ENCODE measurements at regions not wholly inside any gene's neighbourhood (a gene's known extent, or its start where the extent isn't known, plus 50 kb on each side); places are given as distances from the start of the nearest gene placed in this dataset.

- TF ChIP-seq GATA2 (IDR thresholded peaks at IDR 0.05; ENCODE audit: low read depth, low read length) = no peak
- TF ChIP-seq GATA3 (IDR thresholded peaks at IDR 0.05; ENCODE audit: low read depth, low read length) = no peak
These were observed 369.7 kb downstream of the MATN1 start for GRCh38 chr1:30353637-30354036.

Data from SH-SY5Y (cell line).